ENCODE measurements at regions not wholly inside any gene's neighbourhood (a gene's known extent, or its start where the extent isn't known, plus 50 kb on each side); places are given as distances from the start of the nearest gene placed in this dataset.

- TF ChIP-seq CTCF (IDR thresholded peaks at IDR 0.05): no peak
- TF ChIP-seq POLR2AphosphoS5 (IDR thresholded peaks at IDR 0.05): no peak
- no peak for TF ChIP-seq POLR2A (IDR thresholded peaks at IDR 0.05)
- H3K36me3 ChIP-seq: no peaks in the 10 kb centered on the region
- H3K4me3 ChIP-seq: no peak overlapping the region
- 73% methylated on average over 3 of the region's 3 CpGs for WGBS
- peaks cover 2% of the 10 kb centered on the region for H3K4me1 ChIP-seq (replicated peaks)
- intact Hi-C loops (cut with DNase I): no loop called here
- H3K27ac ChIP-seq: no peak overlapping the region
- no peak for DNase-seq (ENCODE audit: low spot score)
- H3K27me3 ChIP-seq (replicated peaks; ENCODE audit: insufficient read depth): no peaks in the 10 kb centered on the region
- H3K9me3 ChIP-seq: no peaks in the 10 kb centered on the region
Measured at GRCh38 chr11:22459048-22459447, 120.9 kb downstream of the SLC17A6 start.

- H3K27ac ChIP-seq: no peak overlapping the region
- intact Hi-C loops (cut with DNase I): no loop called here
- H3K4me1 ChIP-seq (replicated peaks): peaks cover 2% of the 10 kb centered on the region
- H3K36me3 ChIP-seq: no peaks in the 10 kb centered on the region
- 39% methylated on average over 3 of the region's 3 CpGs for whole genome bisulfite sequencing
- DNase-seq (ENCODE audit: low spot score): no peak
- no peaks in the 10 kb centered on the region for H3K9me3 ChIP-seq
- no peak overlapping the region for H3K4me3 ChIP-seq
- no peaks in the 10 kb centered on the region for H3K27me3 ChIP-seq (replicated peaks; ENCODE audit: insufficient read depth)
- TF ChIP-seq POLR2A (IDR thresholded peaks at IDR 0.05) (no peak), POLR2AphosphoS5 (IDR thresholded peaks at IDR 0.05) (no peak), CTCF (IDR thresholded peaks at IDR 0.05) (no peak)
Measured at GRCh38 chr11:22458161-22458560, 120.0 kb downstream of the SLC17A6 start.

GRCh38 chr11:22456993-22457762 is 119.0 kb downstream of the SLC17A6 start:
- peak; percentile 29 for DNase-seq (ENCODE audit: low spot score)
- WGBS: 74% methylated on average over 1 of the region's 1 CpG
- intact Hi-C loops (cut with DNase I): no loop called here

GRCh38 chr11:22454461-22455090 is 116.4 kb downstream of the SLC17A6 start:
- DNase-seq (ENCODE audit: low spot score): no peak
- Histone ChIP-seq H3K9me3 (no peaks in the 10 kb centered on the region), H3K4me3 (no peak overlapping the region), H3K4me1 (replicated peaks) (peaks cover 2% of the 10 kb centered on the region), H3K27me3 (replicated peaks; ENCODE audit: insufficient read depth) (no peaks in the 10 kb centered on the region), H3K27ac (no peak overlapping the region), H3K36me3 (no peaks in the 10 kb centered on the region)
- WGBS: 69% methylated on average over 4 of the region's 4 CpGs
- TF ChIP-seq POLR2A (IDR thresholded peaks at IDR 0.05) (no peak), CTCF (IDR thresholded peaks at IDR 0.05) (no peak), POLR2AphosphoS5 (IDR thresholded peaks at IDR 0.05) (no peak)
- intact Hi-C loops (cut with DNase I): no loop called here

More at GRCh38 chr11:22456993-22457762, 119.0 kb downstream of the SLC17A6 start:
- Histone ChIP-seq H3K27me3 (replicated peaks; ENCODE audit: insufficient read depth) (no peaks in the 10 kb centered on the region), H3K4me3 (no peak overlapping the region), H3K9me3 (no peaks in the 10 kb centered on the region), H3K27ac (no peak overlapping the region), H3K36me3 (no peaks in the 10 kb centered on the region), H3K4me1 (replicated peaks) (peaks cover 2% of the 10 kb centered on the region)
- no peak for TF ChIP-seq CTCF (IDR thresholded peaks at IDR 0.05)
- peak; percentile 35 for TF ChIP-seq POLR2AphosphoS5 (IDR thresholded peaks at IDR 0.05)
- no peak for TF ChIP-seq POLR2A (IDR thresholded peaks at IDR 0.05)

- no peaks in the 10 kb centered on the region for H3K27me3 ChIP-seq (replicated peaks; ENCODE audit: insufficient read depth)
- H3K36me3 ChIP-seq: no peaks in the 10 kb centered on the region
- no peaks in the 10 kb centered on the region for H3K9me3 ChIP-seq
- intact Hi-C loops (cut with DNase I): no loop called here
- no peak for DNase-seq (ENCODE audit: low spot score)
- no peak overlapping the region for H3K27ac ChIP-seq
- H3K4me3 ChIP-seq: no peak overlapping the region
- no peak for TF ChIP-seq CTCF (IDR thresholded peaks at IDR 0.05)
- TF ChIP-seq POLR2AphosphoS5 (IDR thresholded peaks at IDR 0.05): no peak
- TF ChIP-seq POLR2A (IDR thresholded peaks at IDR 0.05): no peak
- H3K4me1 ChIP-seq (replicated peaks): no peaks in the 10 kb centered on the region
Measured at GRCh38 chr11:22449441-22449840, 111.3 kb downstream of the SLC17A6 start.
